Astrocyte of the spinal cord (primary cell): ENCODE measurements at regions not wholly inside any gene's neighbourhood (a gene's known extent, or its start where the extent isn't known, plus 50 kb on each side); places are given as distances from the start of the nearest gene placed in this dataset.

Source experiments
- DNase-seq: peaks from one replicate; pipeline ENCODE4 v3.0.0; 2011; ENCODE audit warnings: low read depth, low spot score
- H3K4me3 ChIP-seq: 2 replicates; pipeline ENCODE4 v1.5.1; 2011; ENCODE audit warnings: low read depth, mild to moderate bottlenecking, low read length, moderate library complexity
- CTCF ChIP-seq: IDR thresholded peaks from 2 replicates; pipeline ENCODE4 v1.5.1; 2012; ENCODE audit warnings: low read depth, mild to moderate bottlenecking, low read length, inconsistent platforms
- in situ Hi-C: cut with HindIII; loops from 2 replicates; pipeline ENCODE4 v1.10.0; 2017; ENCODE audit warnings: low sequenced_read_pairs

GRCh38 chr3:44036850-44037249 is 204.8 kb upstream of the TOPAZ1 start:
- DNase-seq, result no peak
- TF ChIP-seq CTCF, result no peak
- no peak overlapping the region for H3K4me3 ChIP-seq
- in situ Hi-C loops, result no loop called here

GRCh38 chr3:44039006-44039405 is 202.7 kb upstream of the TOPAZ1 start:
- DNase-seq, result no peak
- H3K4me3 ChIP-seq, result no peak overlapping the region
- in situ Hi-C loops, result no loop called here
- no peak for TF ChIP-seq CTCF

GRCh38 chr3:44041726-44042125 is 200.0 kb upstream of the TOPAZ1 start:
- in situ Hi-C loops, result no loop called here
- no peak for TF ChIP-seq CTCF

GRCh38 chr3:44042772-44043171 is 198.9 kb upstream of the TOPAZ1 start:
- DNase-seq, result no peak
- no peak overlapping the region for H3K4me3 ChIP-seq
- in situ Hi-C loops, result no loop called here
- no peak for TF ChIP-seq CTCF

More at GRCh38 chr3:44041726-44042125, 200.0 kb upstream of the TOPAZ1 start:
- H3K4me3 ChIP-seq, result no peak overlapping the region
- no peak for DNase-seq

GRCh38 chr3:44045476-44046275 is 196.0 kb upstream of the TOPAZ1 start:
- in situ Hi-C loops, result no loop called here

GRCh38 chr3:44047796-44048195 is 193.9 kb upstream of the TOPAZ1 start:
- in situ Hi-C loops, result no loop called here
- TF ChIP-seq CTCF, result no peak
- no peak overlapping the region for H3K4me3 ChIP-seq
- no peak for DNase-seq

More at GRCh38 chr3:44045476-44046275, 196.0 kb upstream of the TOPAZ1 start:
- H3K4me3 ChIP-seq, result no peak overlapping the region
- peak; percentile 49 for DNase-seq
- no peak for TF ChIP-seq CTCF
